H1 (cell line): ENCODE measurements at regions not wholly inside any gene's neighbourhood (a gene's known extent, or its start where the extent isn't known, plus 50 kb on each side); places are given as distances from the start of the nearest gene placed in this dataset.

Experiments
- CREB1 ChIP-seq: IDR thresholded peaks from 2 replicates; pipeline ENCODE4 v1.6.1; 2012; ENCODE audit warnings: inconsistent platforms
- SP1 ChIP-seq: IDR thresholded peaks from 2 replicates; pipeline ENCODE4 v1.6.1; 2011; ENCODE audit warnings: low read depth, low read length

DNA sequence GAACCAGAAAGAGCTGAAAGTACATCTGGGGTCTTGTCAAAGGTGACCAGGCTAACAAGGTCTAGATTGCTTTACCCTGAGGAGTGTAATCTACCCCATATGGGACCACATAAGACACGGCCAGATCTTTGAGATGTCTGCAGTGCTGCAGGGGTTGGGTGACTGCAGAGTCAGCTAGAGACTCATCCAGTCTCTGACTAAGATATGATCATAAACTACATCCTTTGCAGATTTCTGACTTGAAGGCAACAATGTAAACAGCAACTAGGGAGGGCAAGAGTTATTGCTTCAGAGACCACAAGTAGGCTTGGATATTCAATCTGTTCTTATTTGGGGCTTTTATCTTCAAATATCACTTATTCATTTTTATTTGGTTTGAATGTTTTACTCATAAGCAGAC lies 1080.5 kb upstream of the FOXG1 start (continued):
- no peak for TF ChIP-seq SP1
- no peak for TF ChIP-seq CREB1
- TF ChIP-seq, all 59 proteins: peak for 0
